Stimulated activated CD4-positive, alpha-beta T cell treated with anti-CD3 and anti-CD28 coated beads, Interleukin-1b, Interleukin-23, amount 100 ng/mL, for 1 hour (primary cell): ENCODE measurements at regions not wholly inside any gene's neighbourhood (a gene's known extent, or its start where the extent isn't known, plus 50 kb on each side); places are given as distances from the start of the nearest gene placed in this dataset.
"Not testable (repeated sequence)": the region's sequence is repeated elsewhere in the genome, so short reads cannot be mapped to it uniquely, and the experiment has no call there.

Experiments
- DNase-seq, 2 donors: peaks; one replicate each; pipeline ENCODE4 v3.0.0-alpha.2; 2020; ENCODE audit warnings: low read depth in 2 of 2

- DNase-seq: no peak
Measured at GRCh38 chr6:12546410-12547002, 170.1 kb upstream of the PHACTR1 start.

- no peak for DNase-seq
Measured at GRCh38 chr6:12548526-12548925, 168.0 kb upstream of the PHACTR1 start.

- not testable (repeated sequence) for DNase-seq
Measured at GRCh38 chr6:12549445-12549844, 167.1 kb upstream of the PHACTR1 start.

DNA sequence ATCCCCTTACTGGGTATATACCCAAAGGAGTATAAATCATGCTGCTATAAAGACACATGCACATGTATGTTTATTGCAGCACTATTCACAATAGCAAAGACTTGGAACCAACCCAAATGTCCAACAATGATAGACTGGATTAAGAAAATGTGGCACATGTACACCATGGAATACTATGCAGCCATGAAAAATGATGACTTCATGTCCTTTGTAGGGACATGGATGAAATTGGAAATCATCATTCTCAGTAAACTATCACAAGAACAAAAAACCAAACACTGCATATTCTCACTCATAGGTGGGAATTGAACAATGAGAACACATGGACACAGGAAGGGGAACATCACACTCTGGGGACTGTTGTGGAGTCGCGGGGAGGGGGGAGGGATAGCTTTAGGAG lies 161.7 kb upstream of the PHACTR1 start:
- not testable (repeated sequence) for DNase-seq

DNA sequence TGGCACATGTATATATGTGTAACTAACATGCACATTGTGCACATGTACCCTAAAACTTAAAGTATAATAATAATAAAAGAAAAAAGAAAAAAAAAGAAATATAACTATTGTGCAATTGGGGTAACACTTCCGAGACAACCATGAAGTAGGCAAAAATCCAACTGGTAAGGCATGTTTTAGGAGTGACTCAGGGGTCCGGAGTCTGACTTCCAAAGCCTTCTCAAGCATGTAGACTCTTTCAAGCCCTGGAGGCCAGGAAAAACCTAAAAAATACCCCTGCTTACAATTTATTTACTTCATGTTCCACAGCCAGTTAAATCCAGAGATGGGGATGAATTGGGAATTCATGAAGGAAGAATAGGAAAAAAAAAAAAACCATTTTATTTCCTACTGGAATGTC lies 161.3 kb upstream of the PHACTR1 start:
- no peak for DNase-seq

DNA sequence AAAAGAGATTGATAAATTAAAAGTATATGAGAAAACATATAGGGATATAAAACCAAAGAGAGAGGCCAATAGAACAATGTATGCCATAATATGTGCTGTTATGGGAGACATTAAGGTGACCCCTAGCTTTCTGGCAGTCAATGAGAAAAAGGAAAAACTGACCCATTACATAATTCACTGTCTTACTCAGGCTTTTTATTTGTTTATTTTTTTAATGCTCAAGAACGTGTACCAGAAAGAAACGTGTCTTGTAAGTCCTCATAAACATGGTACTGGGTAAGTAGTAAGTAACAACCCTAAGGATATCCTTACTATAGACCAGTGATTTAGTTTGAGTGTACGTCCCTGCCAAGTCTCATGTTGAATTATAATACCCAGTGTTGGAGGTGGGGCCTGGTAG lies 160.8 kb upstream of the PHACTR1 start:
- DNase-seq: no peak

DNA sequence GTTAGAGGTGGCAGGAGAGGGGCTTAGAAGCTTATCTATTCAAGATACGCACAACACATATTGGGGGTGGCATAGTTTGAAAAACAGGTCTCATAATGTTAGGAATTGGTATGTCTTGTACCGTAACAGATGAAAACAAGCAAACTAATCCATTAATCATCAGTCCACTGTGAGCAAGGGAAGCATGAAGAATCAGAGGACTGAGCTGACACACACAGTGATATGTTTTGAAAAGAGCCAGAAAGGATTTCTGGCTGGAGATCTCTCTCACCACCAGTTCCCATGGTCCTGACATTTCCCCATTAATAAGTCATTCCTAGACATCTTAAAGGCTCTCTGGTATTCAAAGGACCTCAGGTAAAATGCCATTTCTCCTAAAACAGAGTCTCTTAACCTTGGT lies 158.8 kb upstream of the PHACTR1 start:
- no peak for DNase-seq

DNA sequence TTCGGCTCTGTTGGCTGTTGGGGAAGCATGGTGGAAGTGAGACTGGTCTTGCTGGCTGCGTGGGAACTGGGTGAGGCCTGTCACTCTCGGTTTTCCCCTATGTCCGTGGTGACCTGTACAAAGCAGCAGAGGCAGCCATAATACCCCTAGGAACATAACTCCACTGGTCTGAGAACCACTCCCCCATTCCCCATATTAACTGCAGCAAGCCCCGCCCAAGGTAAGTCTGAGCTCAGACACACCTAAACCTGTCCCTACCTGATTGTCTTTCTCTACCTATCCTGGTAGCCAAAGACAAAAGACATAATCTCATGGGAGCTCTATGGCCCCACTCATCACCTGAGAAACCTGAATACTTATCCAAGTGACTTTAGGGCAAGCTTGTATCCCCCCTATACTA lies 156.3 kb upstream of the PHACTR1 start:
- DNase-seq: no peak

DNA sequence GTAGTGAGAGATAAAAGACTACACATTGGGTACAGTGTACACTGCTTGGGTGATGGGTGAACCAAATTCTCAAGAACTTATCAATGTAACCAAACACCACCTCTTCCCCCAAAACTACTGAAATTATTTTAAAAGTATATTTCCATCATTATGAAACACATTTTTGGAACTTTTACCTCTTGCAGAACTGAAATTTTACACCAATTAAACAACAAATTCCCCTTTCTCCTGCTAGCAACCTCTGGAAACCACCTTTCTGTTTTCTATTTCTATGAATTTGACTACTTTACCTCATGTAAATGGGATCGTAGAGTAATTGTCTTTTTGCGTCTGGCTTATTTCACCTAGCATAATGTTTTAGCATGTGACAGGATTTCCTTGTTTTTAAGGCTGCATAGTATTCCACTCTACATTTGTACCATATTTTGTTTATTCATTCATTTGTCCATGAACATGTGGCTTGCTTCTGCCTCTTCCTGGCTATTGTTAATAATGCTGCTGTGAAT lies 149.9 kb upstream of the PHACTR1 start:
- no peak for DNase-seq

DNA sequence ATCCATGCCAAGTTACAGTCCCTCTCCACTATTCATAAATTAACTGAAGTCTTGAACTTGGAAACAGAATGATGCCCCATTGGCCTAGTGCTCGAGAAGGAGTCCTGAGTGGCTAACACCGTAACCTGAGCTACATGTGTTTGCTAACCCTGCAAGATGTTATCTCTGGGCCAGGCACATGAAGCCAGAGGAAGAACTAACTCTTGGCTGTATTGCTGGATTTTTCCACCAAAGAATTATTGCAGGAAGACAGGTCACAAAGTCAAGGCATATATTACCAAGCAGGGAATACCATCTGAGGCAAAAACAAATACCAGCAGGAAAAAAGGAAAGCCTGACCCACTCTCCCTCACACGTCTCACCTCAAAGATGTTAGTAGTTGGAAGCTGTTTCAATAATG lies 148.9 kb upstream of the PHACTR1 start:
- no peak for DNase-seq

DNA sequence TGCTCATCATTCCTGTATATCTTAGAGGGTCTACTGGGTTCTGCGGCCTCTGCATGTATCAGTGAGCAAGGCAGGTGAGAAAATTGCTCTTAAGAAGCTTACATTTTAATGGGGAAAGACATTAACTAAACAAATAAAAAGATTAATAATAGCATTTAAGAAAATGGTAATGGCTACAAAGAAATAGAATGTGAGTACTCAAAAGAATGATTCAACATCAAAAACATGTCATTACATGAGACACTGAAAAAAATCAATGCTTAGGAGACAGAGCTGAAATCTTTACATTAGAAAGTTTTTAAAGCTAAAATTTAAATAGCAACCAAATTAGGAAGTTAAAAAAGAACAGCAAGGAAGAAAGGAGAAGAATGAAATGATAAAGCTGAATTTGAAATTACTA lies 146.9 kb upstream of the PHACTR1 start:
- DNase-seq: no peak

- no peak for DNase-seq
Measured at GRCh38 chr6:12570461-12571030, 146.0 kb upstream of the PHACTR1 start.

- DNase-seq: no peak
Measured at GRCh38 chr6:12572896-12573827, 143.4 kb upstream of the PHACTR1 start.

DNA sequence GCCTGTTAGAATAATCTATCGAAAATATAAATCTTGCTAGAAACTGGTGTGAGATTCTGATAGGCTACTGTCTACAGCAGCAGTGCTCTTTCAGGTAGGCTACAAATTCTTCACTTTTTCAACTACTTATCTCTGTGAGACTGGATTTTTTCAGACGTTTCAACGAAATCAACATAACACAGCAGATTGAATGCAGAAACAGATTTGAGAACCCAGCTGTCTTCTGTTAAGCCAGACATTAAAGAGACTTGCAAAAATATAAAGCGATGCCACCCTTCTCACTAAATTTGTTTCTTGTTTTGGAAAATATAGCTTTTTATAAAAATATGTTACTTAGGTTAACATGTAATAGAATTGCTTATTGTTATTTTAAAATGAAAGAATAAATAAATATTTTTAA lies 140.6 kb upstream of the PHACTR1 start:
- no peak for DNase-seq

- no peak for DNase-seq
Measured at GRCh38 chr6:12576389-12576788, 140.2 kb upstream of the PHACTR1 start.

GRCh38 chr6:12577124-12577850 lies 139.3 kb upstream of the PHACTR1 start:
- no peak for DNase-seq

- DNase-seq: no peak
Measured at GRCh38 chr6:12578097-12578496, 138.5 kb upstream of the PHACTR1 start.

- DNase-seq: no peak
Measured at GRCh38 chr6:12578751-12579150, 137.8 kb upstream of the PHACTR1 start.

DNA sequence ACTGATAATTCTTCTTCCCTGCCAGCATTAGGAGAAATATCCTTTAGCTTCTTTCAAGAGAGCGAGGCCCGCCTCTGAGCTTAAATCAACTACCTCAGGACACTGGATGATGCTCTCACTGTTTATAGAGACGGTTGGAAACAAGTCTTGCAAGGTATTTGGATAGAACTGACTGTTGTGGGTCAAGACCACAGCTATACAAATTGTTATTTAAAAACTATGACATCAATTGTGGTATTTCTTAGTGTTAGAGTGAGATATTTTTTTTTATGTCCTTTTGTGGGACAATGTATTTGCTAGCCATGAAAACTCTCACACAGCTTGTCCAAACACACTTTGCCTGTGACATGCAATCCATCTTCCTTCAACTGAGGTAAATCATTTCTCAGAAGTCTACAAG lies 136.3 kb upstream of the PHACTR1 start:
- no peak for DNase-seq

DNA sequence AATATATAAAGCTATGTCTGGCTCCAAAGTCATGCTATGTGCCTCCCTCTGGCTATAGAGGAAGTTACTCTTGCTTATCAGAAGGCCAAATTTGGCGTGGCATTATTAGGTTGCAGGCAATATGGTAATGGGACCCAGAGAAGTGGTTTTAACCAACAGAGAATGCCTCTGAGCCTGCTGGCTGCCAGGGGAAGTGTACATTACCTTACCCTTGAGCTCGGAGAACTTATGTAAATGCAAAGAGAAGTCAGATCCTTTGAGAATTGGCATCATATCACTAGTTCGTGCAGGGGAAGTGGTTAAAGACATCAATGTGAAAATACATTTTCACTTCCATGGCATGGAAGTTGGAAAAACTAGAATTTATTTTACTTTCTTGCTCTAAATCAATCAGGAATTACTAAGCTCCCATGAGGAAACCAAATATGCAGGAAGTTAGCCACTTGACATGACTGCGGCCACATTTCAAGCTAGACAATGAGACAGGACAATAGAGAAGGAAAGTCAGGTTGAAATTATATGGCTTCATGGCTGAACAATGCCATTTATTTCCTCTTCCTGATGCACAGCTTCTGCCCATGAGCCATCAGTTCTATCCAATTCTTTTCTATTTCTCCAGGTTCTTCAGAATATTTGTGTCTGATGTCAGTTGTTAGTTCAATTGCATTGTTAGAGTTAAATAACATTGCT lies 134.0 kb upstream of the PHACTR1 start:
- DNase-seq: no peak

DNA sequence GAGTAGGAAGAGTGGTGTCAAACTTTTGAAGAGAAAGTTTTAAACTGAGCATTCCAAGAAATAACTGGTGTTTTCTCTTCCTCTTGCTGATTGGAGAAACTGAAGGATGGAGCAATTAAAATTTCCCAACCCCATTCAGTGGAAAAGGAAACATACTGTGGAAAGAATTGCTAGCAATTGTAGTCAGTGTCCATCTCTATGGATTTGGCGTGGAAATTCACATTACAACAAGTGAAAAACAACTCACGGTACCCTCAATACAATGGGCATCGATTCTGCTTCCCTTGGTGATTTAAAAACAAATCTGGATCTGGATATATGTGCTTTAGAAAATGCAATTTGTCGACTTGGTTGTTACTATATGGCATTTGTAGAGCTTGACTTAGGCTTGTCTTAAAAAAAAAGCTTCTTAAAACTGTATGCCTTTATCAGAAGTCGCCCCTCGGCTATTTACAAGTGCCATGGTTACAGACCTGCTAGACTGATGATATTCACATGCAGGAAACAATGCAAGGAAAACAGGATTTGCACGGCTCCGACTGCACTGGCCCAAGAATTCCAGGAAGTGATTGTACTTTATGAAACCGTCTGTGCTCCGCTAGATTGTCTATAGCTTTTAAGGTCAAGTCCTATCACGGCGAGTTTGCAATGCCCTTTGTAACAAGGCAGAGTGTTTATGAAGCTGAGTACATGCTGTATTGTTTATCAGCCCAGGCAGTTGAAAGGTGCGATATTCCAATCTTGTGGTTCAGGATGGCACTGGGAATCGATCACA lies 131.7 kb upstream of the PHACTR1 start:
- DNase-seq: no peak
